C4-2B (cell line): ENCODE measurements at regions not wholly inside any gene's neighbourhood (a gene's known extent, or its start where the extent isn't known, plus 50 kb on each side); places are given as distances from the start of the nearest gene placed in this dataset.

Source experiments
- CTCF ChIP-seq: fragments of 450-650 bp; conservative IDR thresholded peaks from 2 replicates; pipeline ENCODE4 v1.5.1; 2017; ENCODE audit warnings: mild to moderate bottlenecking
- ZFX ChIP-seq: fragments of 450-650 bp; IDR thresholded peaks from 2 replicates; pipeline ENCODE4 v1.6.1; 2017

GRCh38 chrX:69085151-69085550 is 80.1 kb downstream of the PJA1 start:
- no peak for TF ChIP-seq CTCF
- TF ChIP-seq ZFX: no peak
